ENCODE measurements at regions not wholly inside any gene's neighbourhood (a gene's known extent, or its start where the extent isn't known, plus 50 kb on each side); places are given as distances from the start of the nearest gene placed in this dataset.

DNA sequence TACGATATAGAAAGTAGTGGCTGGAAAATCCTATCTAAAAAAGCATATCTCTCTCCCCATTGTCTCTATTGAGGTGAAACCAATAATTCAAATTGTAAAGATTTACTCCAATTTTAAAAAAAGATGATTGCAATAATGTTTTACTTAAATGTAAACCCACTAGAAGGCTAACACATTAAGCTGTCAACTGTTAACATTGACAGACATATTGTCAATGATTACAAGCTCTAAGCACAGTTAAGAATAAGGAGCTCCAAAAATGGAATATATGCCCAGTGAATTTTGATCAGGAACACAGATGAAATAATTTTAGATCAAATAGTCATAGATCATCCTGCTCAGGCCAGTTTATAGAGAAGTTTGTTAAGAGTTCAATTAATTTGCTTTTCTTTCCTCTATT is 123.6 kb upstream of the NETO1 start:
- TF ChIP-seq CTCF (conservative IDR thresholded peaks at IDR 0.05; ENCODE audit: low read depth, low read length): no peak
- no peak for TF ChIP-seq EZH2 (IDR thresholded peaks at IDR 0.05; ENCODE audit: borderline replicate concordance, low read depth, low read length, poor library complexity, severe bottlenecking)

Data from A673 (cell line).